GM12892 (cell line): ENCODE measurements at regions not wholly inside any gene's neighbourhood (a gene's known extent, or its start where the extent isn't known, plus 50 kb on each side); places are given as distances from the start of the nearest gene placed in this dataset.

ENCODE experiments used
- DNase-seq: peaks from one replicate; pipeline ENCODE4 v3.0.0; 2011; ENCODE audit not compliant: insufficient read length
- FAIRE-seq: peaks from 2 replicates; lab custom pipeline; 2011; peaks lifted over from hg19 to GRCh38; lab: Jason Lieb, UNC
- POLR2A ChIP-seq: IDR thresholded peaks from 2 replicates; pipeline ENCODE4 v1.6.1; 2011; ENCODE audit warnings: low read depth, low read length, control low read depth
- POLR2AphosphoS5 ChIP-seq: IDR thresholded peaks from 2 replicates; pipeline ENCODE4 v1.6.1; 2011; ENCODE audit warnings: low read depth, low read length, control low read depth
- TAF1 ChIP-seq: IDR thresholded peaks from 2 replicates; pipeline ENCODE4 v1.6.1; 2011; ENCODE audit warnings: low read depth, mild to moderate bottlenecking, control low read depth, low read length, borderline replicate concordance

DNA sequence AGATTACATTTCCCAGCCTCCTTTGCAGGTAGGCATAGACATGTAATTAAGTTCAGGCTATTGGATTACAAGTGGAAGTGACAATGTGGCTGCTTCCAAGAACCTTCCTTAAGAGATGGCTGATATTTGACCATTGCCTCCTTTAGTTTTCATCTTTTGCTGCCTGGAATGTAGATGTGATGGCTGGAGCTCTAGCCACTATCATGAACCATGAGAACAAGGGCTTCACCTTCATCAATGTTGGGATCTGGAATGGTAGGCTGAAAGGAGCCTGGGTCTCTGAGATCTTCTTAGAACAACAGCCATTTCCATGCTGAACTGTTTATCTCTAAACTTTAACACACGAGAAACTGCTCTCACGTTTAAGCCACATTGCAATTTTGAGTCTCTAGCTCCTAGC, 158.7 kb upstream of the ATP6AP2 start:
- no peak for TF ChIP-seq POLR2A
- TF ChIP-seq TAF1 = no peak
- TF ChIP-seq POLR2AphosphoS5 = no peak
- FAIRE-seq (no peak), DNase-seq (no peak)

DNA sequence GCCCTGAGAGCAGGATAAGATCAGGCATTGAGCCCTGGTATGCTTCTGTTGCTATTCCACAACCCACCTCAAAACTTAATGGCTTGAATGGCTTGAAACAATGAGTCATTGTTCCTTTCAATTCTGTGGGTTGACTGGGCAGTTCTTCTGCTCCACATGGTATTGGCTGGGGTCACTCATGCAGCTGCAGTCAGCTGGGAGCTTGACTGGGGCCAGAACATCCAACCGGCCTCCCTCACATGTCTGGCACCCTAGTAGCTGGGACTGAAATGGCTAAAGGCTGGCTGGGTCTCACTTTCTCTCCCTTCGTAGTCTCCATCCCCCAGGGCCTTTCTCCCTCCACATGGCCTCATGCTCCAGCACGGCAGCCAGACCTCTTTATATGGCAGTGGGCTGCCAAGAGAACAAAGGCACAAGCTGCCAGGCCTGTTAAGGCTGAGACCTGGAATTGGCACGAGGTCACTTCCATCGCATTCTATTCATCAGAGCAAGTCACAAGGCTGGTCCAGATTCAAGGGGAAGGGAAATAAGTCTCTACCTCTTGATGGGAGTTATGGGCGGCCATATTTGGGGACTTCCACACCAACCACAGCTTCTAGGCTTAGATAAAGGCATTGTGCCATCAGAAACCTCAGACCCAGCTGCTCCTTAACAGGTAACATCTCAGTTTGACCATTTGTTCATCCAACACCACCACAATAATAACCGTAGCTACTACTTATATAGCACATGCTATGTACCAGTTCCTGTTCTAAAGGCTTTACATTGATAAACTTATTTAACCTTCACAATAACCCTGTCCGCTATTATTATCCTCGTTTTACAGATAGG, 159.7 kb upstream of the ATP6AP2 start:
- DNase-seq (no peak), FAIRE-seq (peak; percentile 54)
- TF ChIP-seq POLR2AphosphoS5 (no peak), POLR2A (no peak), TAF1 (no peak)

DNA sequence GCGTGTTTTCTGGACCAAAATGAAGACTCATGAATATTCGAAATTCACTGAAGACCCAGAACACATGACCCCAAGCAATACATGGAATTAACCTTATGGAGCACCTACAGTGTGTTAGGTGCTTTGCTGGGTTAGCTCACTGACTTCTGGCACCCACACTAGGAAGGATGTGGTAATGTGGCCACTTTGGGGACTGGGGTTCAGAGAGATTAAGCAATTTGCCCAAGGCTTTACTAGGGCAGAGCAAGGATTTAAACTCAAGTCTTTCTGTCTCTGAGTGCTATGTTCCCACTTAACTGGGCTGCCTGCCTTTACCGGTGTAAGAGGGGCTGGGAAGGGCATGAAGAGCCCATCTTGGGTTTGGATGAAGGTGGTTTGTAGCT, 162.0 kb upstream of the ATP6AP2 start:
- no peak for TF ChIP-seq TAF1
- TF ChIP-seq POLR2A = no peak
- no peak for TF ChIP-seq POLR2AphosphoS5
- DNase-seq (no peak), FAIRE-seq (peak; percentile 67)

DNA sequence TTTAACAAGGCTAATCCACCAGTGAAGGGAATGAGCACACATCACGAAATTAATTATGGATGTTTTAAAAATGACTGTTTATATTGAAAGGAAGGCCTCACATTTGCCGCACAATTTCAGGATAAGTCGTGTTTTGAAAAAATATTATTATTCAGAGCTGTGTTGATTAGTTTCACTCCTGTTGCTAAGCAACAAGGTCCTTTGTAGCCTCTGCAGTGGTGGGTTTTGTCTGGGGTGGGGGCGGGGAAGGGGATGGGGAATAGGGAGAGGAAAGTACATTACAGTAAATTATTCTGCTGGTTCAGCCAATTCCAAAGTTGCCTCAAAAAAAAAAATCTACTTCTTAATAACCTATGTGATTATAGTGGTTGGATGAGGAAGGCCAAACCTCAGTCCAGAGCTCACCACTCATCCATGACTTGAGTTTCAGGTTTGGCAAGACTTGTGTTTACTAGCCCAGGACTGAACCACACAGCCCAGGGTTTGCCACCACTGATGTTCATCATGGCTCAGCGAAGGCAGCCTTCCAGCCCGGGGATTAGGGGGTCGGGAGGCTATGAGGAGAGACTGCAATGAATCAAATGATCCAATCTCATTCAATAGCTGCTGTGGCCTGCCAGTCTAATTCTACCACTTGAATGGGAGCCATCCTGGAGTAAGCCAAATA, 162.5 kb upstream of the ATP6AP2 start:
- TF ChIP-seq POLR2A (no peak), POLR2AphosphoS5 (no peak), TAF1 (no peak)
- peak; percentile 24 for FAIRE-seq
- DNase-seq = no peak

DNA sequence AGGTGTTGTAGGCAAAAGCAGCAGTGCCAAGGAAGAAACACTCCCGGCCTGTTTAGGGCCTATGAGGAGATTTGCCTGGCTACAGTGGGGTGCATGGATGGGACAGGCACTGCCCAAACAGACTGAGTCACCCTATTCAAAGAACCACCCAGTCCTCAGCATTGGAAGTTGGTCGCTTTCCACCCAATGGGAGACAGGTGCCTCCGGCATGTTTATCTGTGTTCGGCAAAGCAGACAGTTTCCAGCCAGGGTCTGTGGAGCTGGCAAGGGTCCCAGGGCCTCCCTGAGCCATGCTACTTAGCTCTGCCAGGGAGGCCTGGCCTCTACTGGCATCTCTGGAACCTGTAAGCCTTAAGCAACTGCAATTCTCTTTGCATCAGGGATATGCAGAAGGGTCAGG, 165.1 kb upstream of the ATP6AP2 start:
- TF ChIP-seq TAF1 = no peak
- TF ChIP-seq POLR2AphosphoS5 = no peak
- no peak for TF ChIP-seq POLR2A
- DNase-seq (no peak), FAIRE-seq (peak; percentile 79)

DNA sequence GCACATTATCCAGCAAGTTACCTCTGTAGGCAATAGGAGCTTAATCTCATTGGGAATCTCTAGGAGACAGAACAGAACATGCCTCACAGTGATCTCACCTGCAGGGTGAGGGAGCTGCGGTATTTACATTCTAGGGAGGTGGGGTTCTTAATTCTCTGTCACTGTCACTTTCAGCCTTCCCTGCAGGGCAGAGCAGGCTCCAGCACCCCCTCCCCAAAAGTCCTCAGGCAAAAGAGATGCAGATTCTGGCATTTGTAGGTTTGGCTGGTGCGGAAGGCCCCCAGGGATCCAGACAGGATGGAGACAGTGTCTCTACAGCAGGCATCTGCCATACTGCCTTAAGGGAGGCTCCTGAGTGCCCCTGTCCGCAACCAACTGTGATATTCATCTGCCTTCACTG, 166.4 kb upstream of the ATP6AP2 start:
- no peak for TF ChIP-seq POLR2AphosphoS5
- no peak for TF ChIP-seq POLR2A
- TF ChIP-seq TAF1 = no peak
- FAIRE-seq (no peak), DNase-seq (no peak)

DNA sequence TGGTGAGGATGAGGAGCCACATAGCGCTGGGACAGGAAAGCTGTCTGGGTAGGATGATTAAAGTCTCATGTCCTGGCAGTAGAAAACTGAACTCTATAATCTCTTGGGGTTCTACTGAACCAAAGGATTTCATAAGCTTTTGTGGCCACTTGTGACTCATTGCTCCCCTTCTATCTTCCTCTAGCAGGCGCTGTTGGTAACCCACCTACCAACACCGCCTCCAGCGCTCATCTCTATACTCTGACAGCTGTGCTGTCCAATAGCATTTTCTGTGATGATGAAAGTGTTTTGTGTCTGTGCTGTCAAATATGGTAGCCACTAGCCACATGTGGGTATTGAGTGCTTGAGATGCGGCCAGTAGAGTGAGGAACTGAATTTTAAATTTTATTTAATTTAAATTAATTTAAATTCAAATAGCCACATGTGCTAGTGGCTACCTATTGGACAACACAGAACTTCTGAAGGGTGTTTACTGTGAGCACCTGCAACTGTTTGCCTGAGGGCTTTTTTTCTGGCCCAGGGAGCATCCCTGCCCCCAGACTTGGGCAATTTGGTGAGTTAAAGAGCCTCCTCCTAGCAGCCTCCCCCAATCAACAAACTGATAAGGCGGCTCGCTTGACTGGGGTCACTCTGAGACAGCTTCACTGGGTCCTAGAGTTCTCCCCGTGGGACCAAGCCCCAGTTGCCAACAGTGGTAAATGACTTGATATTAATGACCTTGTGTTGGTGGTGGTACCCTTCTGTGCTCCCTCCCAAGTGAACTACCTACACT, 169.2 kb upstream of the ATP6AP2 start:
- TF ChIP-seq TAF1 (no peak), POLR2A (no peak), POLR2AphosphoS5 (no peak)
- no peak for DNase-seq
- FAIRE-seq = peak; percentile 21

DNA sequence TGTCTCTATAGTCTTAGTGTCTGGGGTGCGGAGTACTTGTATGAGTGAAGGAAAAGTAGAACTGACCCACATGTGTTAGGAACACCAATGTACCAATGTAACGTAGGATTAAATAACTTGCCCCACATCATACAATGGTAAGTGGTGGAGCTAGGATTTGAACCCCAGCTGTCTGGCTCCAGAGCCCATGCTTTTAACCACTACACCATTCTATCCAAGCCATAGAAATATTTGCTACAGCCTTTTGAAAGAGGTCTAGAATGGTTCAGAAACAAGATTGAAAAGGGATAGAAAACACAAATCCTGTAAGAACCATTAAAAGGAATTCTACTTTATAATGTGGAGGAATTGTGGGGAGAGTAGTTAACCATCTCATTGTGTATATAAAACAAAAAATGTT, 169.9 kb upstream of the ATP6AP2 start:
- DNase-seq (no peak), FAIRE-seq (no peak)
- TF ChIP-seq POLR2AphosphoS5 = no peak
- TF ChIP-seq TAF1 = no peak
- TF ChIP-seq POLR2A = no peak

DNA sequence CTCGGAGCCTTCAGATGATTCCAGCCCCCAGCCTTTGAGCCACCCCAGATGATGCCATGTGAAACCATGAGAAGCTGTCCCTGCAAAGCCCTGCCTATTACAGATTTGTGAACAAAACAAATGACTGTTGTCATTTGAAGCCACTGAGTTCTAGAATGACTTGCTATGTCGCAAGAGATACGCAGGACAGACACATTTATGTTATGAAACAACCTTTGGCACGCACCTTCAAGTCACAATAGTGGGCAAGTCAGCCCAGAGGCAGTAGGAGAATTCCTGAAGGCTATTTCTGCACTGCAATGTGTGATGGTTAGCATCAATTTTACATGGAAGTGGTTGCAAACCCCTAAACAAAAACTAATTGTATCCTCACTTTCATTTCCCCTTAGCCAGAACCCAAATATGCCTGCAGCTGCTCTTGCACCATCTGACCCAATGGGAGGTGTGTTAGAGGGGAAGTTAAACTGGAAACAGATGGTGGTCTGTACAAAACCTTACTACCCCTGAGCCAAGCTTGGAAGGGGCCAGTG, 174.4 kb upstream of the ATP6AP2 start:
- DNase-seq (no peak), FAIRE-seq (peak; percentile 70)
- no peak for TF ChIP-seq TAF1
- no peak for TF ChIP-seq POLR2A

DNA sequence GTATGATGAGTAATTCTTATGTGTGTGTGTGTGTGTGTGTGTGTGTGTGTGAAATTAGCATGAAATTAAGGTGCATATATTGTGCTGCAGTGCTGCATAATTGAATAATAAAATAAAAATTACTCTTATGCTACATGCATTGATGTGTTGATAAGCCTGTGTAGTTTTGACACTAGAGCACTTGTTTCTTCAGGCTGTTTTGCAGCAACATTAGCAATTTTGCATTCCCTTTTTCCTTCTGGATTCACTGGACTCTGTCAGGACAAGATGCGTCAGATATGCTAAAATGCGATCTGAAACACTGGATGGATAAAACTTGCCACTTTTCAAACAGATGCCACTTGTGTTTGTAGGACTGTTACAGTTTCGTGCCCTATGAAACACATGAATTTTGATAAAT, 175.4 kb upstream of the ATP6AP2 start:
- no peak for FAIRE-seq
- no peak for TF ChIP-seq POLR2A
- no peak for DNase-seq

DNA sequence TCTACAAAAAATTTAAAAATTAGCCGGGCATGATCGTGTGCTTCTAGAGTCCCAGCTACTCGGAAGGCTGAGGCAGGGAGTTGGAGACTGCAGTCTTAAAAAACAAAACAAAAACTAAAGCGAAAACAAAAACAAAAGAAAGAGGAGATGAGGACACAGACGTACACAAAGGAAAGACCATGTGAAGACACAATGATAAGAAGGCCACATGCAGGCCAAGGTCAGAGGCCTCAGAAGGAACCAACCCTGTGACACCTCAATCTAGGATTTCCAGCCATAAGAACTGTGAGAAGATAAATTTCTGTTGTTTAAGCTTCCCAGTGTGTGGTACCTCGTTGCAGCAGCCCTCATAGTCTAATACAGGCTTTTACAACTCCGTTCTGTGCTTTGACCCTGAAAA, 177.0 kb upstream of the ATP6AP2 start:
- FAIRE-seq (no peak), DNase-seq (no peak)
- TF ChIP-seq POLR2A (no peak), TAF1 (no peak), POLR2AphosphoS5 (no peak)
